ENCODE measurements at regions not wholly inside any gene's neighbourhood (a gene's known extent, or its start where the extent isn't known, plus 50 kb on each side); places are given as distances from the start of the nearest gene placed in this dataset.

DNA sequence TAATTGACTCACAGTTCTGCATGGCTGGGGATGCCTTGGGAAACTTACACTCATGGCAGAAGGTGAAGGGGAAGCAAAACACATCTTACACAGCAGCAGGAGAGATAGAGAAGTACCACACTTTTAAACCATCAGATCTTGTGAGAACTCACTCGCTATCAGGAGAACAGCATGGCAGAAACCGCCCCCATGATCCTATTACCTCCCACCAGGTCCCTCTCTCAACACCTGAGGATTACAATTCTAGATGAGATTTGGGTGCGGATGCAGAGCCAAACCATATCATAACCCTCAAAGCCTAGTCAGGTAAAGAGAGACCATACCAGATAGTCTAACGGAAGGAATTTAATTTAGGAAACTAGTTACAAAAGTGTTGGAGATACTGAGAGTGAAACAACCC is 182.6 kb upstream of the ACVR2A start:
- TF ChIP-seq, protein P1, sequence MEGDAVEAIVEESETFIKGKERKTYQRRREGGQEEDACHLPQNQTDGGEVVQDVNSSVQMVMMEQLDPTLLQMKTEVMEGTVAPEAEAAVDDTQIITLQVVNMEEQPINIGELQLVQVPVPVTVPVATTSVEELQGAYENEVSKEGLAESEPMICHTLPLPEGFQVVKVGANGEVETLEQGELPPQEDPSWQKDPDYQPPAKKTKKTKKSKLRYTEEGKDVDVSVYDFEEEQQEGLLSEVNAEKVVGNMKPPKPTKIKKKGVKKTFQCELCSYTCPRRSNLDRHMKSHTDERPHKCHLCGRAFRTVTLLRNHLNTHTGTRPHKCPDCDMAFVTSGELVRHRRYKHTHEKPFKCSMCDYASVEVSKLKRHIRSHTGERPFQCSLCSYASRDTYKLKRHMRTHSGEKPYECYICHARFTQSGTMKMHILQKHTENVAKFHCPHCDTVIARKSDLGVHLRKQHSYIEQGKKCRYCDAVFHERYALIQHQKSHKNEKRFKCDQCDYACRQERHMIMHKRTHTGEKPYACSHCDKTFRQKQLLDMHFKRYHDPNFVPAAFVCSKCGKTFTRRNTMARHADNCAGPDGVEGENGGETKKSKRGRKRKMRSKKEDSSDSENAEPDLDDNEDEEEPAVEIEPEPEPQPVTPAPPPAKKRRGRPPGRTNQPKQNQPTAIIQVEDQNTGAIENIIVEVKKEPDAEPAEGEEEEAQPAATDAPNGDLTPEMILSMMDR (conservative IDR thresholded peaks at IDR 0.05; ENCODE audit: low read depth in 2 of 2): no peak
- TF ChIP-seq EZH2phosphoT487 (IDR thresholded peaks at IDR 0.05; ENCODE audit: unreplicated experiment): no peak
- TF ChIP-seq EZH2 (IDR thresholded peaks at IDR 0.05; ENCODE audit: low read depth, unreplicated experiment): no peak

Measured in GM23338 (cell line).